ENCODE measurements at regions not wholly inside any gene's neighbourhood (a gene's known extent, or its start where the extent isn't known, plus 50 kb on each side); places are given as distances from the start of the nearest gene placed in this dataset.

DNA sequence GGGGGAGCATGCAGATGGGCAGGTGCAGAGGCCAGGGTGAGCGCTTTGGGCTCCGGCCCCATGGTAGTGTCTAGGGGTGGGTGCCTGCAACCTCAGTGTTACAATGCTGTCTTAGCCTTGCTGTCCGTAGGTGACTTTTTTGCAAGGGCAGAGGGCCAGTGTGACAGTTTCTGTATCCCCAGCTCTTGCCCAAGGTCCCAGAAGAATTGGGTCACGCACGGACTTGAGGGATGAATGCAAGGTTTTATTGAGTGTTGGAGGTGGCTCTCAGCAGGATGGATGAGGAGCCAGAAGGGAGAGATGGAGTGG lies 492.5 kb downstream of the AGTPBP1 start:
- DNase-seq, result no peak

DNA sequence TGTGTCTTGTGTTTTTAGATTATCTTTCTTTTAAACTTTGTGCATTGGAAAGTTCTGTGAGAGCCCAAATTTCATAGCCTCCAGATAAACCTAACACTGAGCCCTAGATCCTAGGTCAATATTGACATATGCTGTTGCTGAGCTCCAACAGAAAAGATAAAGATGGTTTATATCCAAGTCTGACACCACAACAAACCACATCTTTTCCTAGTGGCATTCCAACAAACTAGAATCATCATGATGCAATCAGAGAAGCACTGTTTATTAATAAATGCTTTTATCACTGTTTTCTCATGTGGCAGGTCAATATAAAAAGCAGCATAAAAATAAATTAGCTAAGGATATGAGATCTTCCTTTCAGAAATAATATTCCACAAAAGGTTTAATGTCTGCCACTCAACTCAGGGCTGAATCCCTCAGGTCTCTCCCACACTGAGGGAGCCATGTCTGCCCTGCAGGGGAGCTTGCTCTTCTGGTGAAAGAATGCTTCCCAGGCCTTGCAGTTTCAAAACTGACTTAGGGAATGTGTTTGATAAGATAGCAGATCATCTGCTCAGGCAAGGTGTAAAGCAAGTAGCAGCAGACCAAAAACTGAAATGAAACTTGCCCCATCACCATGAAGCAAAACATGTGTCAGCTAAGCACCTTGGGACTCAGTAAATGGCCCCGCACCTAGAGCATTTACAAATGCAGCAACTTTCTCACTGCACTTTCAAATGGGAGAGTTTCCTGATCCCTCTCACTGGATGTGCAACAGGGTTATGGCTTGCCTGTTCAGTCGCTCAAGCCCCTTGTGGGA lies 493.0 kb downstream of the AGTPBP1 start:
- DNase-seq, result no peak

DNA sequence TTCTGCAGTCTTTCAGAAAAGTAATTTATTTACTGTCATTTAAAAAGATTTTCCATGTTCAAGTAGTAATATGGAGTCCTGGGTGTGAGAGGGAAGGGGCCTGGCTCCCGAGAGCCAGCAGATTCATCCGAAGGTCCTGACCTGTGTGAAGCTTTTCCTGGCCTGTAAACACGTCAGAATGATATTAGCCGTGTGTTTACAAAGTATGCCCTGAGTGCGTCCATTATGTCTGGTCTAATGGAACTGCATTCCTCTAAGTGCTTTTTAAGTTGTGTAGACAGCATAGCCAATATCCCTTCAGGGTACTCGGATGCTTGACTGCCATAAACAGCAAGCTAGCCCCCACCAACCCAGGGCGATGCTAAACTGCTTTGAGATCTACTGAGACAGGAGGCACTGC lies 495.2 kb downstream of the AGTPBP1 start:
- DNase-seq, result no peak

DNA sequence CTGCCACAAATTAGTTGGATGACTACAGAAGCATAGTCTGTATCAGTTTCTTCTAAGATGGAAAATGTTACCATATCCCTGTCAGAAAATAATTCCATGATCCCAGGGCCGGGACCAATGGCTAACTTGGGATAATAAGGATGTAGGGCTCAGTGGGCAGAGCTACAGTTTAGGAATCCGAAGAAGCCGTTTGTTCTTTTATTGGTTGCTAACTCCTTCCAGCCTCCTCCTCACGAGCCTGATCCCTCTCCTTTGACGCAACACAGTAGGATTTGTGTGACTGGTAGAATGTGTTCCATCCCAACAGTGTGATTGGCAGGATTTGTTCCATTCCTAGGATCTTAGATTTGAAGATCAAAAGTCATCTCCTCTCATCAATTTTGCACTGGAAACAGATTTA lies 496.9 kb downstream of the AGTPBP1 start:
- no peak for DNase-seq

- DNase-seq, result no peak
These were observed 497.8 kb downstream of the AGTPBP1 start for GRCh38 chr9:85243977-85244376.

DNA sequence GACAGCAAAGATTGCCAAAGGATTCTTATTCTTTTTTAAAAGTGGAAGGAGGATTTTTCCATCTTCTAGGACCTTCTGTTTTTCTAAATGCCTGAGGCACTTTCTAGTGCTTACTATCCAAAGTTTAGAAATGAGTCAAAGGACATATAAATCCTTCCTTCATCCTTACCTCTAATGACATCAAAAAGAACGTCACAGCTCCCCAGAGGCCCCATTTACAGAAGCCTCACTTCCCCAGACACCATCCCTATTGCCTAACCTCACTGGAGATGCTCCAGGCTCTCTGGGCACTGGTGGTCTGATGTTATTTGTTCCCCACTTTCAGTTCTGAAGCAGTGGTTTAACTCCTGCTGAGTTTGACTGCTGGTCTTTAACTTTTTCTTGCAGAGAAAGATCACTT lies 504.3 kb downstream of the AGTPBP1 start:
- DNase-seq, result no peak

DNA sequence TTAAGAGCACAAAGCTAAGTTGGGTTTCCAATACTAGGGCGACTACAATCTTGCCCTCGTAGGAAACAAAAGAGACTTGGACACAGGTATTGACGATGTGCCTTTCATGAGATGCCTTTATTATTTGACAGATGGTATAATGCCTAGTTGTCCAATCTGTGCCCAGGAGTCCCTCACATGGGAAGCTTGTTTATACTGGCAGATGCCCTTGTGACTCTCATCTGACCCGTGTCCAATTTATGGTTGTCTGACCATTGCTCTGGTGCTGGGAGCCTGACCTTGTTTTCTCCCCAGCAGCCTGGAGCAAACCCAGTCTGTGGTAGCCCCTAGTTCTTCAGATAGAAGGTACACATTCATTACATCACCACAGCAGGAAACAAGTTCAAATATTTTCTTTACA lies 511.7 kb downstream of the AGTPBP1 start:
- DNase-seq, result no peak

- no peak for DNase-seq
These were observed 513.5 kb downstream of the AGTPBP1 start for GRCh38 chr9:85228111-85228855.

- DNase-seq, result no peak
These were observed 516.6 kb downstream of the AGTPBP1 start for GRCh38 chr9:85225180-85225579.

DNA sequence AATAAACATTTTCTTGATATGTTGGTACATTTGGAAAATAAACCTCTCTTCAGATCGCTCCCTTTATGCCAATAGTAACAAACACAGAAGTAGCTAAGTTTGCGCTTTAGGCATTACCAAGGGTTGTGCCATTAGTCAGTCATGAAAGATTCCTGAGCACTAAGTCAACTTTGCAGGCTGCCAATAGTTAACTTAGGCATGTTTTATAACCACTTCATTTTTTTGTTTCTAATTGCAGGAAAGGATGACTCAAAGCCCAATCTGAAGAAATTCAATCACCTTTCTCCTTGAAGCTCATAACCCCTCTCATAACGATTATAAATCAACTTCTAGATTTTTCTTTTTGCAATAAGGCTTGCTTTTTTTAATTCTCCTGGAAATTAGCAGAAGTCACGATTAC lies 517.0 kb downstream of the AGTPBP1 start:
- no peak for DNase-seq

DNA sequence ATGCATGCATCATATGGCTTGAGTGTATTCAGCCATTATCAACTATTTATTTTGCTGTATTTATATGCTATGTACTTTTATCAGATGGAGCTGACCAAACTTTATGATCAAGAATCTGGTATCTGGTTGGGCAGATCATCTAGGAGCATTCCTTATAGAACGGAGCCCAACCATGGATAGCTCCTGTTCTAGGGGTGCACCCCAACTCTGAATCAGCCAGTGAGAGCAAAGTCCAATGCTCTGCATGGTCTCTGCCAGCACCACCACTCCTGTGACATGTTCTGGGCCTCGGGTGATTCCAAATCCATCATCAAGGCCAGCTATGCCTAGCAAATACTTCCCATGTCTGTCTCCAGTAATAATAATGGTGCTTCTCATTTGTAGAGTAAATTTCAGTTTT lies 517.5 kb downstream of the AGTPBP1 start:
- no peak for DNase-seq

- DNase-seq, result no peak
These were observed 518.1 kb downstream of the AGTPBP1 start for GRCh38 chr9:85223506-85224125.

DNA sequence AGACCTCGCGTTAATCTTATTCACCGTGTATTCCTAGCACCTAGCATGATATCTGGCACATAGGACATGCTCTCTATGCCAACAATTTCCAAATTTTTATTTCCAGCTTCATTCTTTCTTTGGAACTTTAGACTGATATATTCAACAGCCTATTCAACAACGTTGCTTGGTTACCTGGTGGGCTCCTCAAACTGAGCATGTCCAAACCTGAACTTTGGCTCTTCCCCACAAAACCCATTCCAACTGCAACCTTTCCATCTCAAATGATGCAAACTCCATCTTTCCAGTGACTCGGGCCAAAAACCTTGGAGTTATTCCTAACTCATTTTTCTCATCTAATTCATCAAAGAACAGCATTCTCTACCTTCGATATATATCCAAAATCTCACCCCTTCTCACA lies 525.2 kb downstream of the AGTPBP1 start:
- DNase-seq, result no peak

GRCh38 chr9:85215961-85216360 lies 525.8 kb downstream of the AGTPBP1 start:
- no peak for DNase-seq

GRCh38 chr9:85215416-85215815 lies 526.3 kb downstream of the AGTPBP1 start:
- DNase-seq, result no peak

GRCh38 chr9:85213650-85214607 lies 527.8 kb downstream of the AGTPBP1 start:
- no peak for DNase-seq

- DNase-seq, result no peak
These were observed 528.9 kb downstream of the AGTPBP1 start for GRCh38 chr9:85212887-85213286.

DNA sequence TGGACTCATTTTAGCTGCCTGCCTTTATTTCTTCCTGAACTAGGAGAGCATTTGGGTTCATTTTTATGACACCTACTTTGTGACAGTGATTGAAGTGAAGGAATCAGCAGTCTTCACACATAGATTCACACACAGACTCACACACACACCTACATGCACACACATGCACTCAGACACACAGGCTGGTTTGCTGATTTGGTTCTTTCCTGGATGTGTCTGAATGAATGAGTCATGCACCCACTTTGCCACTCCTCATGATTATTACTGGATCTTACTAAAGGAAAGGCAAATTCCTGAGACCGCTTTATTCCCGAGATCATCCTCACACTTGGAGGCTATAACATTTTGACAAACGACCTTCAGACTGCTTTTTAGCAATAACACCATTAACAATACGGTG lies 529.5 kb downstream of the AGTPBP1 start:
- no peak for DNase-seq

GRCh38 chr9:85208666-85209065 lies 533.1 kb downstream of the AGTPBP1 start:
- DNase-seq, result no peak

GRCh38 chr9:85204176-85204575 lies 534.6 kb downstream of the NTRK2 start:
- DNase-seq, result no peak

DNA sequence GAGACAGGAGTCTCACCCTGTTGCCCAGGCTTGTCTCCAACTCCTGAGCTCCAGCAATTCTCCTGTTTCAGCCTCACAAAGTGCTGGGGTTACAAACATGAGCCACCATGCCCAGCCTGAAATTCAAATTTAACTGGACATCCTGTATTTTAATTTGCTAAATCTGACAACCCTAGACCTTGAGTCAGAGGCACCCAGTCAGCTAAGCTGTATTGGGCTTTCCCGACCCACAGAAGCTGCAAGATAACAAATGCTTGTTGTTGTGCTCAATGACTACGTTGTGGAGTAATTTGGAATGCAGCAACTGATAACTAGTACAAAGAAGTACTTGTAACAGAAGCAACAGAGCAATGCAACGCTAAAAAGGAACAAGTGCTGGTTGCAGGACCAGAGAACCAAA lies 533.1 kb downstream of the NTRK2 start:
- DNase-seq, result no peak

GRCh38 chr9:85200726-85201404 lies 531.3 kb downstream of the NTRK2 start:
- DNase-seq, result no peak

Data from stimulated activated CD4-positive, alpha-beta T cell treated with anti-CD3 and anti-CD28 coated beads, Interleukin-12 subunit alpha, Interleukin-12 subunit beta, amount 100 ng/mL, for 4 hours (primary cell).